HL-60 (cell line): ENCODE measurements at regions not wholly inside any gene's neighbourhood (a gene's known extent, or its start where the extent isn't known, plus 50 kb on each side); places are given as distances from the start of the nearest gene placed in this dataset.
A peak's percentile ranks its signal among the peaks of the same experiment; 100 is the strongest.

Experiments
- DNase-seq, 2 experiments: peaks; one replicate each; pipeline ENCODE4 v3.0.0-alpha.2; 2010 to 2020; ENCODE audit warnings: low read depth in 1 of 2, low spot score in 1 of 2
- H3K27ac ChIP-seq: fragments of 250-450 bp; sonication (Bioruptor Pico); replicated peaks from 2 replicates; pipeline ENCODE4 v1.5.1; 2020; ENCODE audit warnings: mild to moderate bottlenecking, moderate library complexity
- H3K27me3 ChIP-seq: fragments of 250-450 bp; sonication (Bioruptor Pico); 2 replicates; pipeline ENCODE4 v1.5.1; 2021; ENCODE audit warnings: mild to moderate bottlenecking, moderate library complexity; ENCODE audit not compliant: insufficient read depth, poor library complexity, severe bottlenecking
- H3K4me3 ChIP-seq: replicated peaks from 2 replicates; pipeline ENCODE4 v1.5.1; 2011; ENCODE audit warnings: mild to moderate bottlenecking, control low read depth, low read length; ENCODE audit not compliant: insufficient read depth
- CTCF ChIP-seq: IDR thresholded peaks from one replicate; pipeline ENCODE4 v1.5.1; 2011; ENCODE audit warnings: low read length, control low read depth, inconsistent platforms; ENCODE audit not compliant: insufficient read depth
- GABPA ChIP-seq: IDR thresholded peaks from 2 replicates; pipeline ENCODE4 v1.6.1; 2012; ENCODE audit warnings: low read depth
- POLR2AphosphoS5 ChIP-seq: IDR thresholded peaks from 2 replicates; pipeline ENCODE4 v1.6.1; 2012; ENCODE audit warnings: low read depth
- SPI1 ChIP-seq: IDR thresholded peaks from 2 replicates; pipeline ENCODE4 v1.6.1; 2012; ENCODE audit warnings: low read depth, mild to moderate bottlenecking, borderline replicate concordance
- TF ChIP-seq, protein P1 (sequence below): IDR thresholded peaks from 2 replicates; pipeline ENCODE4 v1.6.1; 2012; ENCODE audit warnings: low read depth; ENCODE audit not compliant: insufficient replicate concordance

DNA sequence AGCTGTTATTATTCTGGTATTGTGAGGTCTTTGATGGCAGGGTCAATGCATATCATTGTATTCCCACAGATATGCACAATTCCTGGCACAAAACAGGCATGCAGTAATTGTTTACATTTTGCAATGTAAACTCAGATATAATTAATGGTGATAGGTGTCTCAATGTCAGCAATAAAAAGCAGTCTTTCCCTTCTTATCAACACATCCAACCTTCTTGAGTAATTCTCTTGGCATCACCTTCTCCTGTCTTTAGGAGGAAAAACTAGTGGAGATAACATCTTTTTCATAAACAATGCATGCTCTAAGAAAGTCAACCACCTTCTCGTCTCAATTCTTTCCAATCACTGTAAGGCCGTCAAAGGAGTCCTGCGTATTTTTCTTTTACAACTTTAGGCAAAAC lies 313.3 kb upstream of the GULP1 start:
- no peak for DNase-seq
- TF ChIP-seq POLR2AphosphoS5 (no peak), CTCF (no peak), SPI1 (no peak), GABPA (no peak)
- TF ChIP-seq, protein P1, sequence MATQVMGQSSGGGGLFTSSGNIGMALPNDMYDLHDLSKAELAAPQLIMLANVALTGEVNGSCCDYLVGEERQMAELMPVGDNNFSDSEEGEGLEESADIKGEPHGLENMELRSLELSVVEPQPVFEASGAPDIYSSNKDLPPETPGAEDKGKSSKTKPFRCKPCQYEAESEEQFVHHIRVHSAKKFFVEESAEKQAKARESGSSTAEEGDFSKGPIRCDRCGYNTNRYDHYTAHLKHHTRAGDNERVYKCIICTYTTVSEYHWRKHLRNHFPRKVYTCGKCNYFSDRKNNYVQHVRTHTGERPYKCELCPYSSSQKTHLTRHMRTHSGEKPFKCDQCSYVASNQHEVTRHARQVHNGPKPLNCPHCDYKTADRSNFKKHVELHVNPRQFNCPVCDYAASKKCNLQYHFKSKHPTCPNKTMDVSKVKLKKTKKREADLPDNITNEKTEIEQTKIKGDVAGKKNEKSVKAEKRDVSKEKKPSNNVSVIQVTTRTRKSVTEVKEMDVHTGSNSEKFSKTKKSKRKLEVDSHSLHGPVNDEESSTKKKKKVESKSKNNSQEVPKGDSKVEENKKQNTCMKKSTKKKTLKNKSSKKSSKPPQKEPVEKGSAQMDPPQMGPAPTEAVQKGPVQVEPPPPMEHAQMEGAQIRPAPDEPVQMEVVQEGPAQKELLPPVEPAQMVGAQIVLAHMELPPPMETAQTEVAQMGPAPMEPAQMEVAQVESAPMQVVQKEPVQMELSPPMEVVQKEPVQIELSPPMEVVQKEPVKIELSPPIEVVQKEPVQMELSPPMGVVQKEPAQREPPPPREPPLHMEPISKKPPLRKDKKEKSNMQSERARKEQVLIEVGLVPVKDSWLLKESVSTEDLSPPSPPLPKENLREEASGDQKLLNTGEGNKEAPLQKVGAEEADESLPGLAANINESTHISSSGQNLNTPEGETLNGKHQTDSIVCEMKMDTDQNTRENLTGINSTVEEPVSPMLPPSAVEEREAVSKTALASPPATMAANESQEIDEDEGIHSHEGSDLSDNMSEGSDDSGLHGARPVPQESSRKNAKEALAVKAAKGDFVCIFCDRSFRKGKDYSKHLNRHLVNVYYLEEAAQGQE = no peak
- no peaks in the 10 kb centered on the region for H3K27me3 ChIP-seq
- no peak overlapping the region for H3K27ac ChIP-seq
- no peak overlapping the region for H3K4me3 ChIP-seq

DNA sequence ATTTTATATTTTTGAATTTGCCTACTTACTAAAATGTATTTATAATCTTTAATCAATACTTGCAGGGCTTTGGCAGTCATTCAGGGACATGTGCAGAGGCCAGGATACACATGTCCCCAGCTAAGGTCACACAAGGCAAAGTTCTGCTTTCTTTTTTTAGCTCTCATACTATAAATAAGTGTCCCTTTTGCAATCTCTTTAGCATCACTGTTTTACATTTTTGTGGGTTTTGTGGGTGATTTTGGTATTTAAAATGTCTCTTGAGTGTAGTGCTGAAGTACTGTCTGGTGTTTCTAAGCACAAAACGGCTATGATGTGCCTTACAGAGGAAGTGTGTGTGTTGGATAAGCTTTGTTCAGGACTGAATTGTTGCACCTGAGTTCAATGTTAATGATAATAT lies 309.0 kb upstream of the GULP1 start:
- peak; percentile 33; the same call in 1 of the 2 replicates for TF ChIP-seq SPI1
- TF ChIP-seq CTCF = no peak
- TF ChIP-seq GABPA = no peak
- TF ChIP-seq, protein P1 = peak; percentile 50
- peak; percentile 61; the same call in 1 of the 2 replicates for TF ChIP-seq POLR2AphosphoS5
- Histone ChIP-seq H3K27me3 (no peaks in the 10 kb centered on the region), H3K27ac (no peak overlapping the region), H3K4me3 (no peak overlapping the region)
- peak; percentile 2 to 8 for DNase-seq

DNA sequence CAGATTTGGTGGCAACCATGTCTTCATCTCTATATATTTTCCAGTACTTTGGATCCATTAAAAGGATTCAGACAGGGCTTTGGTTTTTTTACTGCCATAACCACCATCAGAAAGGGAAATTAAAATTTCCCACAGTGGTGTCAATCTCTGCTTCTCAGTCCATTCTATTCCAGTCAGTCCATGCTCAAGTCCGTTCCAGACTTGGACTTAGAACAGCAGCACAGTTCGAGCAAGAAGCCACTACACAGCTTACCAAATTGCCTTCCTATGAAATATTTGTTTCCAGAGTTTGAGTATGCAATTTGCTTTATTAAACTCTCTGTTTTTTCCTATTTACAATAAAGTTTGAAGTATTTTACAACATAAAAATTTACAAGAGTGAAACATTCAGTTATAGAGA lies 306.5 kb upstream of the GULP1 start:
- Histone ChIP-seq H3K27ac (no peak overlapping the region), H3K4me3 (no peak overlapping the region), H3K27me3 (no peaks in the 10 kb centered on the region)
- no peak for TF ChIP-seq SPI1
- TF ChIP-seq POLR2AphosphoS5 = no peak
- TF ChIP-seq, protein P1 = no peak
- no peak for TF ChIP-seq GABPA
- no peak for TF ChIP-seq CTCF
- no peak for DNase-seq
